GM10248 (cell line): ENCODE measurements at regions not wholly inside any gene's neighbourhood (a gene's known extent, or its start where the extent isn't known, plus 50 kb on each side); places are given as distances from the start of the nearest gene placed in this dataset.

Experiments
- CTCF ChIA-PET: fragments of 300-600 bp; sonication (Branson Sonifier 250); formaldehyde crosslinking; extraction: SDS; loops from one replicate; lab custom pipeline; 2021; ENCODE audit warnings: antibody characterized with exemption; lab: Yijun Ruan, JAX
- POLR2A ChIA-PET: fragments of 350-650 bp; sonication (Branson Sonifier 250); formaldehyde crosslinking; extraction: SDS; loops from one replicate; lab custom pipeline; 2020; ENCODE audit warnings: antibody characterized with exemption; lab: Yijun Ruan, JAX
- DNase-seq: peaks from one replicate; pipeline ENCODE4 v3.0.0; 2012; ENCODE audit errors: extremely low spot score
- TF ChIP-seq, protein P1 (sequence below): IDR thresholded peaks from 2 replicates; pipeline ENCODE4 v1.5.1; 2012; ENCODE audit warnings: mild to moderate bottlenecking, low read depth; ENCODE audit errors: extremely low read depth, missing control alignments, control extremely low read depth

DNA sequence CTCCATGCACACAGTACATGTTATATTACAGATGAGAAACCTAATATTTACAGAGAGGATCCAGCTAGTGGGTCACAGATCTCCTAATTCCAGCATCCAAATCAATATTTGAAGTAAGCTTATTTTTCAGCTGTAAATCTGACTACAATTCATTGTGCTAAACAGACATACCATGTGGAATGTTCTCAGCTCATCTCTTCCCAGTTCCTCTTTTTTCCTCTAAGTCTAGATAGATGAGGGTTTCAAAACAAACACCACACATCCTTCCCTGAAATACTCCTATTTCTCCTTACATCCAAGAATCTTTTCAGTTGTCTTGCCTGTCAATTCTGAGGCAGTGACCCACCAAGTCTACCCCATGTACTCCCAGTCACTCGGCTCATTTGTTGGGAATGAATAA, 200.7 kb upstream of the PIK3C3 start:
- POLR2A ChIA-PET, result no interaction called here
- no peak for DNase-seq
- CTCF ChIA-PET, result no interaction called here
- TF ChIP-seq, protein P1, sequence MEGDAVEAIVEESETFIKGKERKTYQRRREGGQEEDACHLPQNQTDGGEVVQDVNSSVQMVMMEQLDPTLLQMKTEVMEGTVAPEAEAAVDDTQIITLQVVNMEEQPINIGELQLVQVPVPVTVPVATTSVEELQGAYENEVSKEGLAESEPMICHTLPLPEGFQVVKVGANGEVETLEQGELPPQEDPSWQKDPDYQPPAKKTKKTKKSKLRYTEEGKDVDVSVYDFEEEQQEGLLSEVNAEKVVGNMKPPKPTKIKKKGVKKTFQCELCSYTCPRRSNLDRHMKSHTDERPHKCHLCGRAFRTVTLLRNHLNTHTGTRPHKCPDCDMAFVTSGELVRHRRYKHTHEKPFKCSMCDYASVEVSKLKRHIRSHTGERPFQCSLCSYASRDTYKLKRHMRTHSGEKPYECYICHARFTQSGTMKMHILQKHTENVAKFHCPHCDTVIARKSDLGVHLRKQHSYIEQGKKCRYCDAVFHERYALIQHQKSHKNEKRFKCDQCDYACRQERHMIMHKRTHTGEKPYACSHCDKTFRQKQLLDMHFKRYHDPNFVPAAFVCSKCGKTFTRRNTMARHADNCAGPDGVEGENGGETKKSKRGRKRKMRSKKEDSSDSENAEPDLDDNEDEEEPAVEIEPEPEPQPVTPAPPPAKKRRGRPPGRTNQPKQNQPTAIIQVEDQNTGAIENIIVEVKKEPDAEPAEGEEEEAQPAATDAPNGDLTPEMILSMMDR, result no peak

DNA sequence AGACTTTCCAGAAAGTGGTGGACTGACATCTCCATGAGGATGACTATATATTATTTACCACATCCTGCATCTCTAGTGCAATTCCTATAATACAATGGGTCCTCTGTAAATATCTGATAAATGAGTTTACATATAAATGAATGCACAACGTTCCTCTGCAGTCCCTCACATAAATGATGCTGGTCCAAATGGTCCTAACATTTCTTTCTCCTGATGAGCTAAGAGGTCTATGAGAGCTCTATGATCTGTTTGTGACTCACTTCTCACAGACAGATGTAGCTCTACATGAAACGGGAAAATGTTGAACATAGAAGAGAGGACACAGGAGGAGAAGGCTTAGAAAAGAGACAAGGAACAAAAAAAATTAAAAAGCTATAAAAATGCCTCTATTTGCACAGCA, 201.2 kb upstream of the PIK3C3 start:
- CTCF ChIA-PET, result interaction anchor here (1.2 kb wide), 1 partner anchor 67 kb away, joined by 3 read pairs; no protein-coding TSS in a partner anchor
- no peak for DNase-seq
- TF ChIP-seq, protein P1, result no peak
- POLR2A ChIA-PET, result no interaction called here

DNA sequence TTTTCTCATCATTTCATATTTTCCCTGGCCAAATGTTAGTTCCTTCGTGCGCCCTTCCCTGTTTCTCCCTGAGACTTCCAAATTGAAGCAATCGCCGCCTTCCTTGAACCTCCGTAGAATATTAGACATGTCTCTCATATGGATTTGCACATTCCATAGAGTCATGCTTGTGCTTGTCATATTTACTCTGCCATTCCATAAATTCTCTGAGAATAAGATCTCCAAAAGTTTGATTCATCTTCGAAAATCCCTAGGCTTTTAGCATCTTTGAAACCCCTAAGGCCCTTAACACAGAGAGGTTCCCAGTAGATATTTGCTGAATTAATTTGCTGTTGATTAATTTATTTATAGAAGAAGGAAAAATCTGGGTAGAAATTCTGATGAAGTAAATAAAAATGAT, 202.2 kb upstream of the PIK3C3 start:
- ChIA-PET CTCF (interaction anchor here (1.2 to 1.3 kb wide), 2 partner anchors 11 to 68 kb away, joined by 3 to 7 read pairs; no protein-coding TSS in a partner anchor), POLR2A (no interaction called here)
- TF ChIP-seq, protein P1, result no peak
- no peak for DNase-seq

DNA sequence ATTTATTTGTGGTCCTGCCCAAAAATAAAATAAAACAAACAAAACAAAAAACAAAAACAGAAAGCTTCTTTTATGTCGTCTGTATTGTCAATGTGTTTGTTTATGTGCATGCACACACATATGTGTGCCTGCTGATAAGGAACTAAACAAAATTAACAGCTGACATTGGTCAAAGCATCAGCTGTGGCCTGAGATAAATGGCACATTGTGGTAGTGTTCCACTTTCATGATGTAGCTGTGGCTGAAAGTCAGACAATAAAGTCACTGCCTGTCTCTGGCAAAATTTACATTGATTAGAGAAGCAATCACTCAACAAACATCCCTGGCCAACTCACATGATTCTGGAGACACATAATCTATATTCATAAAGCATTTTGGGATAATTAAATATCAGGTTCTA, 203.4 kb upstream of the PIK3C3 start:
- DNase-seq, result no peak
- ChIA-PET POLR2A (no interaction called here), CTCF (interaction anchor here (1.3 kb wide), 1 partner anchor 12 kb away, joined by 7 read pairs; no protein-coding TSS in a partner anchor)
- TF ChIP-seq, protein P1, result no peak

DNA sequence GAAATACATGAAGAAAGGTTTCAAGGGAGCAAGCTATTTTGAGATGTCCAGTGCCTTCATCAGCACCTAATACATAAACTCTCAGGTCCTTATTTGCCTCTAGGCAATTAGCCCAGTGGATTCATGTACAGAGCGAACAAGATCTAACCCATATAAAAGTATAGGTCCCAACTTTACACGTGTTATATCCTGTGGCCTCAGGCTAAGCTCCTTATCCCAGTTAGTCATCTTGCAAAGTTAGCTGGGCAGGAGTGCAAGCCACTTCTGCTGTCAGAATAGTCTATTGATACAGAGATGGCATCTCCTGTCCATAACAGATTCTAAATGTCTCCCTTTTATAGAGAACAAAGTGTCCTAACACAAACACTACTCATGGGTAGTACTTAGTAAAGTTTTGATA, 203.9 kb upstream of the PIK3C3 start:
- CTCF ChIA-PET, result no interaction called here
- DNase-seq, result no peak
- POLR2A ChIA-PET, result no interaction called here
- TF ChIP-seq, protein P1, result no peak

DNA sequence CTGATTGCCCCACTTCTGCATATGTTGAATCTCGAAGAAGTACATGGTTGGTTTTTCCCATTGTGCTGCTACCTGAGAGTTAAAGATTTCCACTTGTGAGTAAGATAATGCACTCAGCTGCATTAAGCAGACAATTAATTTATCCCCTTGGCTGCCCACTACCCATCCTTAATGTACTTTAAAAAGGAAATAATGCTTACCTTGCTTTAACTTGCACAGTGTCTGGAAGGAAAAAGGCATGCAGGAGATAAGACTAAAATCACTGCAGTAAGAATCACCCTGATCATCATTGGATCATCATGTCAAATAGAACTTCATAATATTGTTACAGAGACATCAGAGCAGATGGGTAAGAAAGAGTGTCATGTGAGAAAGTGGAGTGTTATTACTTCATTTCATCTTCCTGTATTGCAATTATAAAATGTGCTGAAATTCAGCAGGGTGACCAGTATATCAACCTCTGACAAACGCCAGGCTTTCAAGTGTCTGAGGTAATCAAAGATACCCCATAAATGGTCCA, 207.3 kb upstream of the PIK3C3 start:
- TF ChIP-seq, protein P1, result no peak
- ChIA-PET CTCF (no interaction called here), POLR2A (no interaction called here)
- no peak for DNase-seq
